ENCODE measurements at regions not wholly inside any gene's neighbourhood (a gene's known extent, or its start where the extent isn't known, plus 50 kb on each side); places are given as distances from the start of the nearest gene placed in this dataset.

DNA sequence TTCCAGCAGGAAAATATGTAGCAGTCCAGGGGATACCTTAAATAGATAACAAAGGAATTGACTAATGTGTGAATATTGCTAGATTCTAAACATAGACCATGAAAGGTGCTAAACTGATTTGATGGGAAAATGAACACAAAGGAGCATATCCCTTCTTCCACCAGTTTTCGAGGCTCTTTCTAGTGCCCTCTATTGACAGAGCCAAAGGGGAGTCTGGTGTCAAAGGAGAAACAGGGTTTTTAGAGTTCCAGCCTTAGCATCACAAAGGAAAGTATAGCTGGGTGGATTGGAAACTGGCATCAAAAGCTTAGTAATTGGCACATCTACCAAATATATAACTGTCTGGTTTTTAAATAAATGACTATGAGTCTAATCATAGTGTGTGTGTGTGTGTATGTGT lies 636.8 kb downstream of the ETV1 start:
- Histone ChIP-seq H3K27me3 (ENCODE audit: insufficient read depth, low read depth, severe bottlenecking) (no peaks in the 10 kb centered on the region), H3K27ac (no peak overlapping the region), H3K9me3 (ENCODE audit: severe bottlenecking) (no peaks in the 10 kb centered on the region), H3K4me3 (ENCODE audit: low read depth, low read length) (no peak overlapping the region), H3K36me3 (no peaks in the 10 kb centered on the region)
- TF ChIP-seq CTCF (IDR thresholded peaks at IDR 0.05; ENCODE audit: low read depth, low read length) = no peak
- DNase-seq = no peak

DNA sequence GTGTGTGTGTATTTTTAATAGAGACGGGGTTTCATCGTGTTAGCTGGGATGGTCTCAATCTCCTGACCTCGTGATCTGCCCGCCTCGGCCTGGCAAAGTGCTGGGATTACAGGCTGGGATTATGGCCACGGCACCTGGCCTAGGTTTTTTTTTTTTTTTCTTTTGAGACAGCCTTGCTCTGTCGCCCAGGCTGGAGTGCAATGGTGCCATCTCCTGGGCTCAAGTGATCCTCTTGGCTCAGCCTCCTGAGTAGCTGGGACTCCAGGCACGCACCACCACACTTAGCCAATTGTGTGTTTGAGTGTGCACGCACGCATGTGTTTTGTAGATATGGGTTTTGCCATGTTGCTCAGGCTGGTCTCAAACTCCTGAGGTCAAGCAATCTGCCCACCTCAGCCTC lies 629.8 kb downstream of the ETV1 start:
- DNase-seq = no peak
- H3K27me3 ChIP-seq (ENCODE audit: insufficient read depth, low read depth, severe bottlenecking) = no peaks in the 10 kb centered on the region
- no peaks in the 10 kb centered on the region for H3K36me3 ChIP-seq
- no peak for TF ChIP-seq CTCF (IDR thresholded peaks at IDR 0.05; ENCODE audit: low read depth, low read length)
- H3K4me3 ChIP-seq (ENCODE audit: low read depth, low read length) = no peak overlapping the region
- H3K9me3 ChIP-seq (ENCODE audit: severe bottlenecking) = no peaks in the 10 kb centered on the region
- H3K27ac ChIP-seq = no peak overlapping the region

DNA sequence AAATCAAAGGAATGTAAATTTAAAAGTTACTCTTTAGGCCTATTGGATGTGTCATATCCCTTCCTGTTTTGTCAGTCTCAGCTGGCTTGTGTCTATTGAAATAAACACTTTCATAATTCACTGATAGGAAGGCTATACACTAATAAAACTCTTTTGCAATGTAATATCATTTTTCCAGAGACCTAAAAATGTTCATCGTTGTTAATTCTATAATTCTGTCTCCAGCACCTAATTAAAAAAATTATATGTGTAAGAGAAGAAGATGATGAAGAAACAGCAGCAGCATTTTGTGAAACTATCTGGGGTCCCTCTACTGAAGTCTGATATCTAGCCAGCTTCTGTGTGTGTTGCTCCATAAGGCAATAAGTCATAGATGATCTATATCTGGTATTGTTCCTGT lies 602.7 kb downstream of the ETV1 start:
- Histone ChIP-seq H3K27me3 (ENCODE audit: insufficient read depth, low read depth, severe bottlenecking) (no peaks in the 10 kb centered on the region), H3K9me3 (ENCODE audit: severe bottlenecking) (no peaks in the 10 kb centered on the region), H3K36me3 (no peaks in the 10 kb centered on the region), H3K4me3 (ENCODE audit: low read depth, low read length) (no peak overlapping the region), H3K27ac (no peak overlapping the region)
- DNase-seq = no peak
- no peak for TF ChIP-seq CTCF (IDR thresholded peaks at IDR 0.05; ENCODE audit: low read depth, low read length)

GRCh38 chr7:13407911-13408310 lies 581.6 kb downstream of the ETV1 start:
- no peaks in the 10 kb centered on the region for H3K9me3 ChIP-seq (ENCODE audit: severe bottlenecking)
- no peak for TF ChIP-seq CTCF (IDR thresholded peaks at IDR 0.05; ENCODE audit: low read depth, low read length)

DNA sequence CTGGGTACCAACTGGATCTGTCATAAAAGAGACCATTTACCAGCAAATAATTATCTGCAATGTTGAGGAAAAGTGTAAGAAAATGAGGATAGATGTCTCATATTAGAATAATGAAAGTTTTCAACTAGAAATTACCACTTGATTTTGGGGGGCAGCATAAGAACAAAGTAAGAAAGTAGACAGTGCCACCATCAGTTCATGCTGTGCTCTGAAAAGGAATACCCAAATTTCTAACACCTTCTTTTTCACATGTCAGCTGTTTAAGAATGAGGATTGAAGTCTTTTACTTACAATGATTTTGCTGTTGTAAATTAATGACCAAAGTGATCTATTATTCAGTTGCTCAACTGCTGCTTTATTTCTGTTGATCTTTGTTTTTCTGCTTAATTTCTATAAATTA lies 578.3 kb downstream of the ETV1 start:
- no peak for DNase-seq
- Histone ChIP-seq H3K9me3 (ENCODE audit: severe bottlenecking) (no peaks in the 10 kb centered on the region), H3K36me3 (no peaks in the 10 kb centered on the region), H3K27me3 (ENCODE audit: insufficient read depth, low read depth, severe bottlenecking) (no peaks in the 10 kb centered on the region), H3K4me3 (ENCODE audit: low read depth, low read length) (no peak overlapping the region), H3K27ac (peak overlapping the region; percentile 38)
- TF ChIP-seq CTCF (IDR thresholded peaks at IDR 0.05; ENCODE audit: low read depth, low read length) = no peak

More at GRCh38 chr7:13407911-13408310, 581.6 kb downstream of the ETV1 start:
- Histone ChIP-seq H3K36me3 (no peaks in the 10 kb centered on the region), H3K4me3 (ENCODE audit: low read depth, low read length) (no peak overlapping the region), H3K27ac (no peak overlapping the region), H3K27me3 (ENCODE audit: insufficient read depth, low read depth, severe bottlenecking) (no peaks in the 10 kb centered on the region)
- DNase-seq = no peak

GRCh38 chr7:13411636-13412035 lies 577.8 kb downstream of the ETV1 start:
- no peaks in the 10 kb centered on the region for H3K27me3 ChIP-seq (ENCODE audit: insufficient read depth, low read depth, severe bottlenecking)
- TF ChIP-seq CTCF (IDR thresholded peaks at IDR 0.05; ENCODE audit: low read depth, low read length) = no peak

More at GRCh38 chr7:13411636-13412035, 577.8 kb downstream of the ETV1 start:
- H3K27ac ChIP-seq = peak overlapping the region; percentile 38
- no peaks in the 10 kb centered on the region for H3K9me3 ChIP-seq (ENCODE audit: severe bottlenecking)
- H3K36me3 ChIP-seq = no peaks in the 10 kb centered on the region
- H3K4me3 ChIP-seq (ENCODE audit: low read depth, low read length) = no peak overlapping the region
- DNase-seq = peak; percentile 58

Data from WERI-Rb-1 (cell line).